Prostate gland (tissue), 2 donors: ENCODE measurements at regions not wholly inside any gene's neighbourhood (a gene's known extent, or its start where the extent isn't known, plus 50 kb on each side); places are given as distances from the start of the nearest gene placed in this dataset.

Experiments
- POLR2A ChIP-seq: fragments of 450-650 bp; IDR thresholded peaks from one replicate; pipeline ENCODE4 v1.6.1; 2016; ENCODE audit warnings: antibody characterized with exemption, mild to moderate bottlenecking
- POLR2AphosphoS5 ChIP-seq: sonication (generic); formaldehyde crosslinking; IDR thresholded peaks from one replicate; pipeline ENCODE4 v1.6.1; 2017; ENCODE audit warnings: antibody characterized with exemption
- TF ChIP-seq, protein P1 (sequence below), 4 experiments: fragments of 200-600 bp in 2 of 4; fragments of 450-650 bp in 2 of 4; sonication (generic) in 2 of 4; IDR thresholded peaks; 1 replicate in 3 of 4; 2 replicates in 1 of 4; pipeline ENCODE4 v1.5.1; 2016 to 2019; ENCODE audit warnings: antibody characterized with exemption in 4 of 4, mild to moderate bottlenecking in 2 of 4, moderate library complexity in 2 of 4

DNA sequence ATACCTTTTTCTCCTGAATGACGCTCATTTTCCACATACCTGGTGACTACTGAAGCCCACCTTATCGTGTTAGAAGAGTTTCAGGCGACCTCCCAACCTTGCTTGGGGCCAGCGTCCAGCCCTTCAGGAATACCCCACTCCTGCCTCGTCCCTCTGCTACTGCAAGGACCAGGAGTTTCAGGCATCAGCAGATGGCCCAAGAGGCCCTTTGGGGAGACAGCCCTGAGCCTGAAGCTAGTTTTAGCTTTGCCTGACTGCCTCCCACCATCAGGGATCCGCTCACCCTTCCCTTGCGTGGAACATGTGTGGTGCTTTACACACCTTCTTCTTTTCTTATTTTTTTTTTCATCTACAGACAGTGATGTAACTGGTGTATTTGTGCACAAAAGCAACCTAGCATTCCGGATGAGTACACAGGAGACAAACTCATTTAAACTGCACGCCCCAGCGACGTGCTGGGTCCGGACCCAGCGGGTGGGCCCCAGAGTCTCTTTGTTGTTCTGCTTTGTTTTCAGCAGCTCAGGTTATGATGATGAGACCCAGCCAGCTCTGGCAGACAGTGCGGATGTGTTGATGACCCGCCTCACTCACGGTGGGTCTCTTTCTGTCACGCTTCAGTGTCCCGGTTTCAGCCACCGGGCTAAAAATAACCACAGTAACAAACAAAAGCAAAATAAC, 242.4 kb downstream of the C16orf95 start:
- TF ChIP-seq, protein P1, sequence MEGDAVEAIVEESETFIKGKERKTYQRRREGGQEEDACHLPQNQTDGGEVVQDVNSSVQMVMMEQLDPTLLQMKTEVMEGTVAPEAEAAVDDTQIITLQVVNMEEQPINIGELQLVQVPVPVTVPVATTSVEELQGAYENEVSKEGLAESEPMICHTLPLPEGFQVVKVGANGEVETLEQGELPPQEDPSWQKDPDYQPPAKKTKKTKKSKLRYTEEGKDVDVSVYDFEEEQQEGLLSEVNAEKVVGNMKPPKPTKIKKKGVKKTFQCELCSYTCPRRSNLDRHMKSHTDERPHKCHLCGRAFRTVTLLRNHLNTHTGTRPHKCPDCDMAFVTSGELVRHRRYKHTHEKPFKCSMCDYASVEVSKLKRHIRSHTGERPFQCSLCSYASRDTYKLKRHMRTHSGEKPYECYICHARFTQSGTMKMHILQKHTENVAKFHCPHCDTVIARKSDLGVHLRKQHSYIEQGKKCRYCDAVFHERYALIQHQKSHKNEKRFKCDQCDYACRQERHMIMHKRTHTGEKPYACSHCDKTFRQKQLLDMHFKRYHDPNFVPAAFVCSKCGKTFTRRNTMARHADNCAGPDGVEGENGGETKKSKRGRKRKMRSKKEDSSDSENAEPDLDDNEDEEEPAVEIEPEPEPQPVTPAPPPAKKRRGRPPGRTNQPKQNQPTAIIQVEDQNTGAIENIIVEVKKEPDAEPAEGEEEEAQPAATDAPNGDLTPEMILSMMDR (IDR thresholded peaks at IDR 0.05), result no peak
- TF ChIP-seq POLR2A, result no peak
- no peak for TF ChIP-seq POLR2AphosphoS5
